Spleen (tissue), 7 donors: ENCODE measurements at regions not wholly inside any gene's neighbourhood (a gene's known extent, or its start where the extent isn't known, plus 50 kb on each side); places are given as distances from the start of the nearest gene placed in this dataset.

ENCODE experiments used
- CTCF ChIP-seq, 11 experiments: fragments of 200-600 bp in 7 of 11; fragments of 450-650 bp in 4 of 11; sonication (generic) in 4 of 11; IDR thresholded peaks in 8 of 11; conservative IDR thresholded peaks in 3 of 11; 1 replicate in 7 of 11; 2 replicates in 4 of 11; pipeline versions ENCODE4 v1.4.0 to v1.8.0; 2016 to 2021; ENCODE audit warnings: antibody characterized with exemption in 11 of 11, inconsistent platforms in 4 of 11, mild to moderate bottlenecking in 1 of 11
- POLR2A ChIP-seq, 3 donors: fragments of 450-650 bp; IDR thresholded peaks; one replicate each; pipeline ENCODE4 v1.5.1; 2017; ENCODE audit warnings: antibody characterized with exemption in 3 of 3, mild to moderate bottlenecking in 1 of 3
- POLR2AphosphoS5 ChIP-seq, 3 donors: sonication (generic); formaldehyde crosslinking; IDR thresholded peaks; one replicate each; pipeline ENCODE4 v1.5.1; 2017; ENCODE audit warnings: antibody characterized with exemption in 3 of 3
- donor health status: DM: no; HTN: no; CAD: no; lungs with moderate emphysema.
- donor health status: DM: no; HTN: no; CAD: no.
- donor health status: DM: no; HTN: no; CAD: no.

- TF ChIP-seq POLR2AphosphoS5 (IDR thresholded peaks at IDR 0.05) = no peak
- TF ChIP-seq CTCF (IDR thresholded peaks at IDR 0.05 in 8 of 11, conservative IDR thresholded peaks at IDR 0.05 in 3 of 11) = no peak
- TF ChIP-seq POLR2A (IDR thresholded peaks at IDR 0.05) = no peak
Measured at GRCh38 chr13:32857077-32857476, 159.1 kb upstream of the KL start.
